HG02798 (cell line): ENCODE measurements at regions not wholly inside any gene's neighbourhood (a gene's known extent, or its start where the extent isn't known, plus 50 kb on each side); places are given as distances from the start of the nearest gene placed in this dataset.

Experiments used
- ATAC-seq: cut with Tn5 transposase; IDR thresholded peaks from one replicate; pipeline ENCODE4 v1.9.1; 2021; ENCODE audit warnings: mild to moderate bottlenecking; ENCODE audit not compliant: unreplicated experiment, poor library complexity

GRCh38 chr19:30882411-30883005, 466.7 kb downstream of the TSHZ3 start:
- no peak for ATAC-seq

GRCh38 chr19:30881930-30882329, 467.3 kb downstream of the TSHZ3 start:
- ATAC-seq: no peak

- ATAC-seq: no peak
Observed at GRCh38 chr19:30881281-30881680, 468.0 kb downstream of the TSHZ3 start.

GRCh38 chr19:30880551-30880950, 468.7 kb downstream of the TSHZ3 start:
- ATAC-seq: no peak

DNA sequence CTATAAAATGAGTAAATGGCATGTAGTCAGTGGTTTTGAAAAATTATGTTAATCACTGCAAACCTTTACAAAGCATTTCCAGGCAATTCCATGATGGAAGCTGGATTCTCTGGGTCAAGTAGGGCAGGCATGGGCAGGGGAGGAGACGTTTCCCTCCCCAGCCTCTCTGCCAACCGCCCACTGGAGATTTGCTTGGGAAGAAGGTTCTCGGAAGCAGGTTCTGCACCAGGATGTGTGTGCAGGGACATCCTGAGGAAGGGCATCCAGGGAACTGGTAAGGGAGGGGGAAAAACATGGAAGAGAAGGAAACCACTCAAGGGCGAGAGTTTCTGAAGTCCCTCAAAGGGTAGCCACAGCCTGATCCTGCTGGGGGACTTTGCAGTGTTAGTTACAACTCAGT, 469.1 kb downstream of the TSHZ3 start:
- ATAC-seq: no peak

DNA sequence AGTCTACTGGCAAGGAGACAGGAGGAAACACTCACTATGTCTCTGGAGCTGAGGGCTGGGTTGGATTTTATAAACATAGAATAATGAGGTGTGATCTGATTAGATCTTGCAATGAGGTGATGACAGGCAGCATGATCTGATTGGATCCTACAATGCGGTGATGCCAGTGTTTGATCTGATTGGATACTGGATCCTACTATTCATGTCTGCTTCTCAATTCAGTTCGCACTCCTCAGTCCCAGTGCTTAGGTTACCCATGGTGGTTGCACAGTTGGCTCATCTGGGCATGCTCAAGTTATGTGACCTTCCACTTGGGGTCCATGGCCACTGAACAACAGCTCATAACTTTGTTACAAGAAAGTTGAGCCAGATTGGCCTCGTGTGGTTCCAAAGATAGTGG, 469.5 kb downstream of the TSHZ3 start:
- ATAC-seq: no peak

GRCh38 chr19:30879225-30879624, 470.0 kb downstream of the TSHZ3 start:
- no peak for ATAC-seq

DNA sequence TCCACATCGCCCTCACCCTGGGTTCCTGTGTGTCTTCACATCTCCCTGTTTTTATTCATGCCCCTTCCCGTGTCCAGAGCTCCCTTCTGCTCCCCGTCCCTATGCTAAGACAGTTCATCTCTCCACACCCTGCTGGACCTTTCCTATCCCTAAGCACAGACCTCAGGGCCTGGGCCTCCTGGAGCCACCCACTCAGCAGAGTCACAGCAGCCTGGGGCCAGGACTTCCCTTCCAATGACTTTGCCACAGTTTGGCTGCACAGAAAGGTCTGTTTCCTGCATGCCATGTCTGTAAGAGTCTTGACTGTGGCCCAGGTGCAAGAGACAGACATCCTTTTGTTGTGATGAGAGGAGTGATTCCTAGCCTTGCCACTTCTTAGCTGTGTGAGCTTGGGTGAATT, 470.7 kb downstream of the TSHZ3 start:
- ATAC-seq: no peak

GRCh38 chr19:30877661-30878113, 471.5 kb downstream of the TSHZ3 start:
- no peak for ATAC-seq

DNA sequence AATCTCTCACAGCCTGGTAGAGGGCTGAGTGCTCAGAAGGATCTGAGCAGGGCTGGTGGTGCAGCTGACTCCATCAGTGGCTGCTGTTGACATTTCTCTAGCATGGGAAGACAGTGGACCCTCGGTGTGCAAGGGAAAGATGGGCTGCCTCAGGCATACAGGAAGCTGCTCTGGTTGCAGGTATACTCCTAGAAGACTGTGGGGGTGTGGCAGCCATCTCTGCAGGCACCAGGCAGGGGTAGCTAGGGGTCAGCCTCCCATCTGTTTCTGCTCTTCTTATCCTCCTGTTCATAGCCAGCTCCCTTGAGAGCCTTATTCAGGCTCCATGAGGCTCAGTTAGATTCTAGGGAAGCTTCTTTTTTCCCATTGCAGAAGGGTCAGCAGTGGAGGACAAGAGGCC, 475.5 kb downstream of the TSHZ3 start:
- ATAC-seq: no peak

DNA sequence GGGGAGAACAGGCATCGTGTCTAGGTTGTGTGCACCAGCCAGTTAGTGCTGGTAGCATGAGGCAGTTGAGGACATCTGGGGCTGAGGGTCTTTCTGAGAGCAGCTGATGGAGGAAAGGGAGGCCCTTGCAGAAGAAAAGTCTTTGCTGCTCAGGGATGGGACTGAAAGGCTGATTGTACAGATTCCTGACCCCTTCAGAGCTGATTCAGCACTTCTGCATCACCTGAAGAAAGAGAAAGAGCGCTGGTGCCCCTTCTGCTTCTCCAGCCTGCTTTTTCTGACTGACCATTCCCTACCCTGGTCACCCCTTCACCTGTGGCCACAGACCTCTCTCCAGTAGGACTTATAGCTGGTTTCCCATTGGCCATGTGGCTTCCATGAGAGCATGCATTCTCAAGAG, 476.2 kb downstream of the TSHZ3 start:
- no peak for ATAC-seq

DNA sequence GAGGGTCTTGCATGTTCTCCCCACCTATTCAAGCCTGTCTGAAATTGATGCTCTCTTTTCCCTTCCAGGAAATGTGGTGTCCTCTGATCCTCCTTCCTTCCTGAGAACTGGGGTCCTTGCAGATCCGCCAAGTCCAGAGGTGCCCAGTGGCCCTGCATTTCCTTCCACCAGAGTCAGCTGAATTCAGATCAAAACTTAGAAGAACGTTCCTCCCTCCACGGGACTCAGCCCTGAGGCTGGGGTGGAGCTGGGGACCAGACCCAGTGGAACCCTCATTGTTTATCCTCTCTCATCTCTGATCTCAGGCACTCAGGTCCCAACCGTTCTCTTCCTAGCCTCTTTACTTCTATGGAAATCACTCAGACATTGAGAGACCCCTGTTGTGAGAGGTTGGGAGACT, 477.3 kb downstream of the TSHZ3 start:
- ATAC-seq: no peak

GRCh38 chr19:30870876-30871275, 478.4 kb downstream of the TSHZ3 start:
- ATAC-seq: no peak

GRCh38 chr19:30865511-30865910, 483.7 kb downstream of the TSHZ3 start:
- no peak for ATAC-seq

DNA sequence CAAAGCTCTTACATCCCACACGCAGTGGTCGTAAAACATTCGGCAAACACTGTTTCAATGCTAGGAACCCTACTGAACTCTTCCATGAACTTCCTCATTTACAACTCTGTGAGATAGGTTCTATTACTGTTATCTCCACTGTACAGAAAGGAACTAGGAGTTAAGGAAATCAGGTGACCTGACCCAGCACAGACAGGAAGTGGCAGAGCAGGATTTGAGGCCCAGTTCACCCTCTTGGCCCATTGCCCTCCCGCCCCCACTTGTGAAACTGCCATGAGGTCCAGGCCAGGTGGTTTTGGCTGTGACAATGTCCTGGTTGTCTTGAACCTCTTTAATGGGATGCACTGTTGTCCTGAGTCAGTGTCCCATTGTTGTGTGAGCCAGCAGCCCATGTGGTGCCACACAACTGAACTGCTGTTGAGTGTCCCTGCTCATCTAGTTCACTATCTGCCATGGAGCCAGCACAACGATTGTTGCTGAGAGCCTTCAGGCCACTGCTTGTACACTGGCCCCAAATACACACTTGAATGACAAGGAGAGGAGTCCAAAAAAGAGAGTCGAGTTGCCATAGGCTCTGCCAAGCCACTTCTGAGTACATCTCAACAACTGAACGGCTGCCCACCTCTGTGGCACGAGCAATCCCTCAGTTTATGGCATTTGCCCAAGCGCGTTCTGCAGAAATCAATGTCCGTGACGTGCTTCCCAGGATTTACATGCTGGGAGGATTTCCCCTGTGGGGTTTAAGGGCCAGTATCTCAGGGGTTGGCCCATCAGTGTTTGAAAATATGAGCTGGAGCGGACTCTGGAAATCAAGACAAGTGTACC, 484.6 kb downstream of the TSHZ3 start:
- ATAC-seq: no peak

- no peak for ATAC-seq
Observed at GRCh38 chr19:30862876-30863275, 486.4 kb downstream of the TSHZ3 start.

GRCh38 chr19:30861919-30862318, 487.3 kb downstream of the TSHZ3 start:
- ATAC-seq: no peak

DNA sequence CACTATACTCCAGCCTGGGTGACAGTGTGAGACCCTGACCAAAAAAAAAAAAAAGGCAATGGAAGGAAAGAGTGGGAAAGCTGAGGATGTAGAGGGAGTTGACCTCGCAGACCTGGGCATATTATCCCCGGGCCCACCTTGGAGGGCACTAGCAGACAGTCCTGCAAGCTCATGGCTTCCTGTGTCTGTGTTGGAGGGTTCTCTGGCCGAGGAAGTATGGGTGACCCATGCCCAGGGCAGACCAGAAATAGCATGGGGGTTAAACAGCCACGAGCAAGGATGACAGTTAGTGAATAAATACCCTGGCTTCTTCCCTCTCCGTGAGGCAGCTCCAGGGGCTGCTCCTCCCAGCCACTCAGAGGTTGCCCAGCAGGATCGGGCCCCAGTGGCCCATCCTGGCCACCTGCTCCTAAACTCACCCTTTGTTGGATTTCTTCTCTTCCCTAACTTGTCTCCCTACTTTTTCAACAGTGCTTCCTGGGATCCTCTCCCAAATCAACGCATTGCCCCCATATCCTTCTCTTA, 485.8 kb downstream of the ZNF536 start:
- no peak for ATAC-seq

- no peak for ATAC-seq
Observed at GRCh38 chr19:30857388-30857787, 485.2 kb downstream of the ZNF536 start.

- ATAC-seq: no peak
Observed at GRCh38 chr19:30856786-30857185, 484.6 kb downstream of the ZNF536 start.

DNA sequence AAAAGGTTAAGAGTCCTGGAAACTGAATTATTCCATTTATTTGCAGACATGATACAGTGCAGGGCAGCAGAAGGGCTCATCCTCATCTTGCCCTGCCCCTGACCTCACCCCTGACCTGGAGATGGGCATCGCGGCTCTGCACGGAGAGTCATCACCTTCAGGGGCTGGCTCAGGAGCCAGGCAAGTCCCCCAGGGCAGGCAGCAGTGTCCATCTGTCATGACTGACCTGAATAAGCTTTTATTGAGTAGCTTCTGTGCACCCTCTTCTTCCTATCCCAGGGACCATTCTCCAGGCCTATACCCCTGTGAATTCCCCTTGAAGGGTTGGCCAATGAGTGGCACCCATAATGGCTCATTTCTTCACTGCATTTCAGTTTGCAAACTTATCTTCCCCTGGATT, 484.2 kb downstream of the ZNF536 start:
- no peak for ATAC-seq

- no peak for ATAC-seq
Observed at GRCh38 chr19:30855442-30855841, 483.3 kb downstream of the ZNF536 start.
